SK-N-SH treated with all-trans-retinoic acid at 6 μM for 48 hours (cell line): ENCODE measurements at regions not wholly inside any gene's neighbourhood (a gene's known extent, or its start where the extent isn't known, plus 50 kb on each side); places are given as distances from the start of the nearest gene placed in this dataset.

Source experiments
- GLIS3 ChIP-seq: fragments of 250-450 bp; sonication (Bioruptor Pico); IDR thresholded peaks from 2 replicates; pipeline ENCODE4 v1.5.0; 2020; ENCODE audit warnings: mild to moderate bottlenecking, moderate library complexity
- OSR1 ChIP-seq: fragments of 250-450 bp; sonication (Bioruptor Pico); IDR thresholded peaks from 2 replicates; pipeline ENCODE4 v1.8.0; 2022; ENCODE audit warnings: moderate library complexity, mild to moderate bottlenecking, inconsistent platforms
- SNAI2 ChIP-seq: fragments of 250-450 bp; sonication (Bioruptor Pico); IDR thresholded peaks from 2 replicates; pipeline ENCODE4 v1.5.0; 2020; ENCODE audit warnings: mild to moderate bottlenecking, moderate library complexity
- ZC3H10 ChIP-seq: fragments of 250-450 bp; sonication (Bioruptor Pico); IDR thresholded peaks from 2 replicates; pipeline ENCODE4 v1.5.1; 2021; ENCODE audit warnings: mild to moderate bottlenecking, moderate library complexity
- ZFP3 ChIP-seq: fragments of 250-450 bp; sonication (Bioruptor Pico); IDR thresholded peaks from 2 replicates; pipeline ENCODE4 v1.5.0; 2020; ENCODE audit warnings: mild to moderate bottlenecking, moderate library complexity
- ZFP30 ChIP-seq: fragments of 450-650 bp; formaldehyde crosslinking; IDR thresholded peaks from 2 replicates; pipeline ENCODE4 v1.5.0; 2022; ENCODE audit warnings: mild to moderate bottlenecking, moderate library complexity
- ZNF70 ChIP-seq: fragments of 450-650 bp; formaldehyde crosslinking; IDR thresholded peaks from 2 replicates; pipeline ENCODE4 v1.5.0; 2020; ENCODE audit warnings: mild to moderate bottlenecking, moderate library complexity
- TF ChIP-seq, protein P1 (sequence below): fragments of 250-450 bp; sonication (Bioruptor Pico); IDR thresholded peaks from 2 replicates; pipeline ENCODE4 v1.8.0; 2020; ENCODE audit warnings: mild to moderate bottlenecking, moderate library complexity, borderline replicate concordance
- TF ChIP-seq, protein P2 (sequence below): fragments of 250-450 bp; sonication (Bioruptor Pico); IDR thresholded peaks from 2 replicates; pipeline ENCODE4 v1.5.0; 2020; ENCODE audit warnings: mild to moderate bottlenecking, moderate library complexity

DNA sequence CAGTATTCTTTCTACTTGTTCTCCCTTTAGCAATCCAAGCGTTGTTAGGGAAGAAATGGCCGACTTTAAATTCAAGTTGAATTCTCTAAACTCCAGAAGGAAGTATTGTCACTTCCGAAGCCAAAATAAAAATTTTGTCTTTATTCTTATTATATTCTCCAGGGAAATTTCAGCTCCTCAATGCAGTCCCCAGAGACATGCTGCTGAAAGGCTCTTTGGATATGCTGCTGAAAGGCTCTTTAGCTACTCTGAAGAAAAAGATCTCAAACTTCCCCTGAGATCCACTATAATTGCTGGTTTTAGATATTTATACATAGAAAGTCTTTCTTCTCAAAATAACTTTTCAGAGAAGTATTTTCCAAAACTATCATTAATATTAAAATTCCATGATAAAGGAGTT is 92.3 kb upstream of the PARP8 start:
- TF ChIP-seq, protein P1, sequence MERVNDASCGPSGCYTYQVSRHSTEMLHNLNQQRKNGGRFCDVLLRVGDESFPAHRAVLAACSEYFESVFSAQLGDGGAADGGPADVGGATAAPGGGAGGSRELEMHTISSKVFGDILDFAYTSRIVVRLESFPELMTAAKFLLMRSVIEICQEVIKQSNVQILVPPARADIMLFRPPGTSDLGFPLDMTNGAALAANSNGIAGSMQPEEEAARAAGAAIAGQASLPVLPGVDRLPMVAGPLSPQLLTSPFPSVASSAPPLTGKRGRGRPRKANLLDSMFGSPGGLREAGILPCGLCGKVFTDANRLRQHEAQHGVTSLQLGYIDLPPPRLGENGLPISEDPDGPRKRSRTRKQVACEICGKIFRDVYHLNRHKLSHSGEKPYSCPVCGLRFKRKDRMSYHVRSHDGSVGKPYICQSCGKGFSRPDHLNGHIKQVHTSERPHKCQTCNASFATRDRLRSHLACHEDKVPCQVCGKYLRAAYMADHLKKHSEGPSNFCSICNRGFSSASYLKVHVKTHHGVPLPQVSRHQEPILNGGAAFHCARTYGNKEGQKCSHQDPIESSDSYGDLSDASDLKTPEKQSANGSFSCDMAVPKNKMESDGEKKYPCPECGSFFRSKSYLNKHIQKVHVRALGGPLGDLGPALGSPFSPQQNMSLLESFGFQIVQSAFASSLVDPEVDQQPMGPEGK (CRISPR knock-in tag): no peak
- no peak for TF ChIP-seq ZC3H10 (CRISPR knock-in tag)
- TF ChIP-seq ZFP30: no peak
- TF ChIP-seq, protein P2, sequence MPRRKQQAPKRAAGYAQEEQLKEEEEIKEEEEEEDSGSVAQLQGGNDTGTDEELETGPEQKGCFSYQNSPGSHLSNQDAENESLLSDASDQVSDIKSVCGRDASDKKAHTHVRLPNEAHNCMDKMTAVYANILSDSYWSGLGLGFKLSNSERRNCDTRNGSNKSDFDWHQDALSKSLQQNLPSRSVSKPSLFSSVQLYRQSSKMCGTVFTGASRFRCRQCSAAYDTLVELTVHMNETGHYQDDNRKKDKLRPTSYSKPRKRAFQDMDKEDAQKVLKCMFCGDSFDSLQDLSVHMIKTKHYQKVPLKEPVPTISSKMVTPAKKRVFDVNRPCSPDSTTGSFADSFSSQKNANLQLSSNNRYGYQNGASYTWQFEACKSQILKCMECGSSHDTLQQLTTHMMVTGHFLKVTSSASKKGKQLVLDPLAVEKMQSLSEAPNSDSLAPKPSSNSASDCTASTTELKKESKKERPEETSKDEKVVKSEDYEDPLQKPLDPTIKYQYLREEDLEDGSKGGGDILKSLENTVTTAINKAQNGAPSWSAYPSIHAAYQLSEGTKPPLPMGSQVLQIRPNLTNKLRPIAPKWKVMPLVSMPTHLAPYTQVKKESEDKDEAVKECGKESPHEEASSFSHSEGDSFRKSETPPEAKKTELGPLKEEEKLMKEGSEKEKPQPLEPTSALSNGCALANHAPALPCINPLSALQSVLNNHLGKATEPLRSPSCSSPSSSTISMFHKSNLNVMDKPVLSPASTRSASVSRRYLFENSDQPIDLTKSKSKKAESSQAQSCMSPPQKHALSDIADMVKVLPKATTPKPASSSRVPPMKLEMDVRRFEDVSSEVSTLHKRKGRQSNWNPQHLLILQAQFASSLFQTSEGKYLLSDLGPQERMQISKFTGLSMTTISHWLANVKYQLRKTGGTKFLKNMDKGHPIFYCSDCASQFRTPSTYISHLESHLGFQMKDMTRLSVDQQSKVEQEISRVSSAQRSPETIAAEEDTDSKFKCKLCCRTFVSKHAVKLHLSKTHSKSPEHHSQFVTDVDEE (CRISPR knock-in tag): no peak
- no peak for TF ChIP-seq ZFP3
- no peak for TF ChIP-seq SNAI2 (CRISPR knock-in tag)
- no peak for TF ChIP-seq ZNF70 (CRISPR knock-in tag)
- no peak for TF ChIP-seq OSR1 (CRISPR knock-in tag)
- TF ChIP-seq GLIS3 (CRISPR knock-in tag): no peak
